Uterus (tissue), 3 donors: ENCODE measurements at regions not wholly inside any gene's neighbourhood (a gene's known extent, or its start where the extent isn't known, plus 50 kb on each side); places are given as distances from the start of the nearest gene placed in this dataset.
"Not testable (repeated sequence)": the region's sequence is repeated elsewhere in the genome, so short reads cannot be mapped to it uniquely, and the experiment has no call there.

Experiments
- DNase-seq, 2 donors: peaks; one replicate each; pipeline ENCODE4 v3.0.0-alpha.2; 2019 to 2020
- H3K27ac ChIP-seq, 2 donors: fragments of 200-600 bp; sonication (generic); 1 replicate in 1 of 2; 2 replicates in 1 of 2; pipeline ENCODE4 v1.5.1; 2016 to 2018
- H3K27me3 ChIP-seq, 2 donors: fragments of 200-600 bp; sonication (generic); one replicate each; pipeline ENCODE4 v1.5.1; 2018 to 2019; ENCODE audit warnings: control low read depth in 1 of 2
- H3K36me3 ChIP-seq, 2 donors: fragments of 200-600 bp; sonication (generic); one replicate each; pipeline ENCODE4 v1.5.1; 2019; ENCODE audit warnings: control low read depth in 1 of 2
- H3K4me1 ChIP-seq, 2 donors: fragments of 200-600 bp; sonication (generic); one replicate each; pipeline ENCODE4 v1.5.1; 2018 to 2019; ENCODE audit warnings: control low read depth in 1 of 2
- H3K4me3 ChIP-seq, 2 donors: fragments of 200-600 bp; sonication (generic); 1 replicate in 1 of 2; 2 replicates in 1 of 2; pipeline ENCODE4 v1.5.1; 2018 to 2019; ENCODE audit warnings: mild to moderate bottlenecking in 1 of 2
- H3K9me3 ChIP-seq, 2 donors: fragments of 200-600 bp; sonication (generic); one replicate each; pipeline ENCODE4 v1.5.1; 2019; ENCODE audit warnings: control low read depth in 1 of 2
- CTCF ChIP-seq, 4 experiments: fragments of 200-600 bp in 2 of 4; fragments of 450-650 bp in 2 of 4; sonication (generic) in 2 of 4; IDR thresholded peaks; one replicate each; pipeline ENCODE4 v1.5.1; 2016 to 2019; ENCODE audit warnings: antibody characterized with exemption in 4 of 4, mild to moderate bottlenecking in 2 of 4, moderate library complexity in 1 of 4
- POLR2A ChIP-seq, 2 donors: fragments of 450-650 bp; IDR thresholded peaks; one replicate each; pipeline ENCODE4 v1.6.1; 2016; ENCODE audit warnings: antibody characterized with exemption in 2 of 2, mild to moderate bottlenecking in 1 of 2, moderate library complexity in 1 of 2
- intact Hi-C: fragments of 100-400 bp; cut with DNase I; formaldehyde crosslinking; loops from one replicate; pipeline ENCODE4 v1.15.1; 2023; ENCODE audit warnings: low total_unique reads
- donor health status: DM: yes; HTN: yes; CAD: no.

GRCh38 chr6:137387096-137387764 lies 107.0 kb downstream of the OLIG3 start:
- H3K4me3 ChIP-seq, result no peak overlapping the region
- no peaks in the 10 kb centered on the region for H3K9me3 ChIP-seq
- DNase-seq, result no peak
- H3K4me1 ChIP-seq, result no peaks in the 10 kb centered on the region
- H3K27ac ChIP-seq, result no peak overlapping the region
- no peaks in the 10 kb centered on the region for H3K36me3 ChIP-seq
- intact Hi-C loops, result no loop called here
- no peak for TF ChIP-seq CTCF (IDR thresholded peaks at IDR 0.05)
- TF ChIP-seq POLR2A (IDR thresholded peaks at IDR 0.05), result no peak
- H3K27me3 ChIP-seq, result no peaks in the 10 kb centered on the region

- H3K36me3 ChIP-seq, DNase-seq, H3K27me3 ChIP-seq, H3K27ac ChIP-seq, H3K4me1 ChIP-seq, H3K4me3 ChIP-seq, H3K9me3 ChIP-seq, intact Hi-C loops: not testable (repeated sequence)
Observed at GRCh38 chr6:137383287-137383686, 110.9 kb downstream of the OLIG3 start.

- Histone ChIP-seq H3K4me3 (no peak overlapping the region), H3K9me3 (no peaks in the 10 kb centered on the region), H3K27ac (no peak overlapping the region), H3K27me3 (no peaks in the 10 kb centered on the region), H3K36me3 (no peaks in the 10 kb centered on the region), H3K4me1 (no peaks in the 10 kb centered on the region)
- intact Hi-C loops, result no loop called here
- TF ChIP-seq POLR2A (IDR thresholded peaks at IDR 0.05) (no peak), CTCF (IDR thresholded peaks at IDR 0.05) (no peak)
- no peak for DNase-seq
Observed at GRCh38 chr6:137378090-137378369, 116.2 kb downstream of the OLIG3 start.

- no peak for DNase-seq
- no peaks in the 10 kb centered on the region for H3K4me1 ChIP-seq
- H3K27ac ChIP-seq, result no peak overlapping the region
- no peaks in the 10 kb centered on the region for H3K36me3 ChIP-seq
- no peaks in the 10 kb centered on the region for H3K27me3 ChIP-seq
- no peak overlapping the region for H3K4me3 ChIP-seq
- intact Hi-C loops, result no loop called here
- TF ChIP-seq CTCF (IDR thresholded peaks at IDR 0.05) (no peak), POLR2A (IDR thresholded peaks at IDR 0.05) (no peak)
- H3K9me3 ChIP-seq, result no peaks in the 10 kb centered on the region
Observed at GRCh38 chr6:137373296-137373695, 120.9 kb downstream of the OLIG3 start.

- intact Hi-C loops, result no loop called here
- no peaks in the 10 kb centered on the region for H3K27me3 ChIP-seq
Observed at GRCh38 chr6:137372532-137372931, 121.7 kb downstream of the OLIG3 start.

More at GRCh38 chr6:137372532-137372931, 121.7 kb downstream of the OLIG3 start:
- Histone ChIP-seq H3K36me3 (no peaks in the 10 kb centered on the region), H3K27ac (no peak overlapping the region), H3K9me3 (no peaks in the 10 kb centered on the region), H3K4me3 (no peak overlapping the region), H3K4me1 (no peaks in the 10 kb centered on the region)
- no peak for TF ChIP-seq CTCF (IDR thresholded peaks at IDR 0.05)
- no peak for TF ChIP-seq POLR2A (IDR thresholded peaks at IDR 0.05)
- no peak for DNase-seq
